GM19328 (cell line): ENCODE measurements at regions not wholly inside any gene's neighbourhood (a gene's known extent, or its start where the extent isn't known, plus 50 kb on each side); places are given as distances from the start of the nearest gene placed in this dataset.

Source experiments
- ATAC-seq: cut with Tn5 transposase; IDR thresholded peaks from one replicate; pipeline ENCODE4 v1.9.1; 2021; ENCODE audit warnings: mild to moderate bottlenecking, moderate library complexity; ENCODE audit not compliant: unreplicated experiment

DNA sequence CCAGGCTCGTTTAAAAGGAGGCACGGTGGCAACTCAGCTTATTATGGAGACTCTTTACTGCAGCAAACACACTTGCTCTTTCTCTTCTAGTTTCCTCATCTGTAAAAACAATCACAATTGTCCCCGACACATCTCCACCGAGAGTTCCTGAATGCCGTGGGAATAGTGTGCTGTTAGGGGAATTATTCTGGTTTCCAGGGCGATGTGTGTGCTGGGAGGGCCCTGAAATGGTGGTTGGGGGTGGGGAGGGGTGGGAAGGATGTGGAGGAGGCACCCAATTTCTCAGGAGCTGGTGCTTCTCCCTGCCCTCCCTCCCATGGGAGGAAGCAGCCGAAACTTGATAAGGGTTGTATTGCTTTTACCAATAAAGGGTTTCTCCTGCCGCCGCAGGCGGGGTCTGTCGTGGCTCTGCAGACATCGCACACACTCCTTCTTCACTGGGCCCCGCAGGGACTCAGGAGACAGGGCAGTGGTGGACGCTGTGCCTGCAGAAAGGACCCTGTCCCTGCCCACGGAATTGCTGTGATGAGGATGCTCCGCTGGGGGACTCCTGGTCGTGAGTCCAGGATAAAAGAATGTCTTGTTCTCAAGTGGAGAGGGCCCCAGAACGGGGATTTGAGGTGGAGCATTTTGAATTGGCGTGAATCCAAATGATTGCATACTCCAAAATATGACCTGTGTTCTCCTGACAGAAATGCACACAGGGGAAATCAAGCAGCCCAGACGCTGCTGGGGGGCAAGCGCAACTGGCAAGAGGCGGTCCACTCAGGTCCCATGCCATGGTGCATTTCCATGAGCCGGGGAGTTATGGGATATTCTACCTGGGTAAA, 119.2 kb downstream of the ACKR3 start:
- ATAC-seq: no peak

DNA sequence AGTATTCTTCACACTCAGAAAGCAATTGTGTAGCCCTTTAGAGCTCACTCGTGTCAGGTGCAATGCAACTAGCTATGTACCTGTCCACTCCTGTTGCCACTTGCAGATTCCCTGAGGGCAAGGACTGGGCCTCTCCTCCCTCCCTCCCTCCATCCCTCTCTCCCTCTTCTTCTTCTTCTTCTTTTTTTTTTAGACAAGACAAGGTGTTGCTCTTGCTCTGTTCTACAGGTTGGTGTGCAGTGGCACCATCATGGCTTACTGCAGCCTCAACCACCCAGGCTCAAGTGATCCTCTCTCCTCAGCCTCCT, 119.7 kb downstream of the ACKR3 start:
- no peak for ATAC-seq

DNA sequence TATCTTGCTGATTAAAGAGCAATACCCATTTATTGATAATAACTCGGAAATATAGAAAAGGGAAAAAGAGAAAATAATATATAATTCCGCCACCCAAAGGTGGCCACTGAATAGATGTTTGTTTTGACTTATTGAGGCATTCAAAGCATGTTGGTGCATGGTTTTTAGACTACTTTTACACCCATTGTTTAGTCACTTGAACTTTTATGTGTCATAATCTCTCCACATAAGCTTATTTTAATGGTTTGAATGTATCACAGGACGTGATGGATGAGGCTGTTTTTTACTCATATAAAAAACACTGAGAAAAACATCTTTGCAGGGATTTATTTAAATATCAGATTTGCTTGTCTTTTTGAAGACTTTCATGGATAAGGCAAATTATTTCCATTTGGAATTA, 120.4 kb downstream of the ACKR3 start:
- ATAC-seq: no peak

DNA sequence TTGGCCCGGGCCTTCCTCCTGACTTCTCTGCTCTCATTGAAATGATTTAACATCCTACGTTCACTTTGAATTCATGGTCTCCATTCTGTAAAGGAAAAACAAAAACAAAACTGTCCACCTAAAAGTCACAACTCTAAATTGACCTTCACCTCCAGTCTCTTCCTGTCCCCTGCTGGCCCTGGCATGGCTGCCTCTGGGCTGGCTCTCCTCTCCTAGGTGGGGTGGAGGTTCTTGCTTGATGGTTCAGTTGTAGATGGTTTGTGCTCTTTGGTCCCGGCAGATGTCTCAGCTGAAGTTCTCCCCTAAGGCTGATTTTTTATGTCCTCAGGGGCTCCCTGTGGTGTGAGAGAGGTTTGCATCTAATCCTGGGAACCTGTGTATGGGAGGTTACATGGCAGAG, 121.1 kb downstream of the ACKR3 start:
- no peak for ATAC-seq

DNA sequence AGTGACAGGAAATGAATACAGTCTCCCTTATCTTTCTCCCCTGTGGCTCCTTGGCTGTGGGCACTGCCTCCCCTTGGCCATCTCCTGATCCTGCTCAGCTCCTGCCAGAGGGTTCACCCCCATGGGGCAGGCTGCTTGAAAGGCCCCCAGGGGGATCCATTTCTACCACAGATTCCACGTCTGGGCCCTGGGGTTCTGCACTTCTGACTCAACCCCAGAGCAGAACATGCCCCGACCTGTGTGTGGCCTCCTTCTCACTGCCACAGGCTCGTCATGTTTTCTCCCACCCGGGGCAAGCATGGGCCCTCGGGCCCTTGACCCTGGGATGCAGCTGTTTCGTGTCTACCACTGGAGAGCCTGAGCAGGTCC, 122.2 kb downstream of the ACKR3 start:
- ATAC-seq: no peak

DNA sequence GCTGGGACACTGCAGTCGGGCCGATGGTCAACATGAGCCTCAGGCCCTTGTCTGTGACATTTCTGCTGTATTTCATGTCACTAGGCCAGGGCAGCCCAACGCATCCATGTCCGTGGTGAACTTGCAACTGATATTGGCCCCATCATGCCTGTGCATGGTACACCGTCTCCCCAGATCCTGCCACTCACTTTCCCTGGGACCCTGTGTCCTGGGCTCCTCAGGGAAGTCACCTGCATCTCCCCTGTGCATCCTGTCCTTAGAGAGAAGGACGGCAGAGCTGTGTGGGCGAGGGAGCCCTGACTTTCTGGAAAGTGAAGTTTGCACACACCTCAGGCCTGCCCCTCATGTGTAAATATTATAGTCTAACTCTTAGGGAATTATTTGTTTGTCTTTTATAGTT, 123.3 kb downstream of the ACKR3 start:
- ATAC-seq: no peak

DNA sequence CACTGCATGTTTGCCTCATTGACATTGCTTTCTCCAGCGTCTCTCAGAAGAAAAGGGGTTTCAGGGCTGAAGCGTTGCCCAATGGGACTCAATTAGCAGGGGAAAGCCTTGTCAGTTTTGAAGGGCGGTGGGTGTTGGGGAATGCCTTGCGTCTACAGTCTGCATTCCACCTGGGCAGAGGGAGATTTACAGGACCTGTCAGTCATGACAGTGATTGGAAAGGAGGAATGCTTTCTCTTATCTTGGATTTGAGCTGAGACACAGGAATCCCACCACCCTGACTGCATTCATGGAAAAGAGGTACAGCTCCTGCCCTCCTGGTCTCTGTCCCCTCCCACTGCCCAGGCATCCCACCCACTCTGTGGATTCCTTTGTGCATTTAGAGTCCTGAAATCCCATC, 123.9 kb downstream of the ACKR3 start:
- no peak for ATAC-seq

DNA sequence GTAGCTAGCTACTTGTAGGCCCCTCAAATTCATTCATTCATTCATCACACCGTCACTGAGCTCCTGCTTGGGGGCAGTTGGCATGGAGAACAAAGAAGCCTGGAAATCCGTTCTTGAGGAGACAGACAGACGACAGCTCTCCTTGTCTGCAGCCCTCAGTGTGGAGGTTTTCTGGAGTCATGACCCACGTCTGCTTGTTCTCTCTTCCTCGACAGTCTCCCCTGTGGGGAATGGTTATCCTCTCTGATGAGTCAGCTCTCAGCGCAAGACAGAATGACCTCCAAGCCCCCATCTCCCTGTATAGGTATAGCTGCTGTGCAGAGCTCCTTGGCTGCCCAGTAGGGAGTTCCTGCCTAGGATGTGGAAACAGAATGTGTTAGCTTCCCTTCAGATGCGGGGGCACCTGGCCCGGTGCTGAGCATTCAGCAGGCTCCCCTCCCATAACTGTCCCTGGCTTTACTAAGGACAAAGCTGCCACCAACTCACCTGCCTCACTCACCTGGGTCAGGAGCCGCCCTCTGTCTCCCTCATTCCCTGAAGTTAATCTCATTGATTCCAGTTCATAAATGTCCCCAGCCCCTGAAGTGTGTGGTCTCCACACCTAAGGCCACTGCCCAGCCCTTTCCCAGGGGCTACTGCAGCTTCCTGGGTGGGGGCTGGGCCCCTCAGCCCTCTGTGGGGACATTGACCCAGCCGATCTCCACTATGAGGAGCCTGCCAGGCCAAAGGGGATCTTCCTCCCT, 124.7 kb downstream of the ACKR3 start:
- no peak for ATAC-seq

DNA sequence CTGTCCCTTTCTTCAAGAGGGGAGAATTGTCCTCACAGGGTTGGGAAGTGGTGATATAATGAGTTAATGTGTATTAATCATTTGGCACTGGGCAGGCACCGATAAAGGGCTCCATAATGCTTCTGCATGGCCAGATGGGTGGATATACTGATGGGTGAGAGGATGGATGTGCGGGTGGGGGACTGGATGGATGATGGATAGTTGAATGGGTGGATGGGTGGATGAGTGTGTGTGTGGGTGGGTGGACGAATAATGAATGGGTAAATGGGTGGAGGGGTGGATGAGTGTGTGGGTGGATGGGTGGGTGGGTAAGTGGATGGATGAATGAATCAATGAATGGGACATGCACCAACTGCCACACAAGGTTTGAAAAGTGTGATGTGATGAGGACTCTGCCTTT, 127.2 kb downstream of the ACKR3 start:
- no peak for ATAC-seq

DNA sequence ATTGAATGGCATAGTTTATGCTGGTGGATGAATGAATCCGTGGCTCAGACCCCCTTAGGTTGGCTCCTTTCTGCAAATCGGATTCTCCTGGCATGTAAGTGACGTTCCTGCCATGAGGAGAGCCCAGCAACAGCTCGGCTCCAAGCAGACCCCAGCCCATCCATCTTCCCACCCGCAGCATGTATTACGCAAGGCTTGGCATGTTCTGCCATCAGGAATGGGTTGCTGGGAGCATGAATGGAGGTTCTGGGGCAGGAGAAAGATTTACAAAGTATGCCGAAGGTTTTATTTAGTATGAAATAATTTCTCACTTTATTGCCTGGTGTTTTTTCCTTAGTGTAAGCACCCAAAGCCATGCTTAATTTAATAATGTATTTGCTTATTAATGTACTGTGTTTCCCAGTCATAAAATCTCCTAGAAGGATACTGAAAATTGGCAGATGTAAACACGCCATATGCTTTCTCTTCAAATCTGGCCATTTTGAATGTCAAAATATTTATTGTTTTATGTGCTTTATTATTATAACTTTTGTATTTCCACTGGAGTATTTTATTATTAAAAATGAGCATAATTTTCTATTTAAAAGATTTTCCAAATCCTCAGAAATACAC, 128.5 kb downstream of the ACKR3 start:
- no peak for ATAC-seq

DNA sequence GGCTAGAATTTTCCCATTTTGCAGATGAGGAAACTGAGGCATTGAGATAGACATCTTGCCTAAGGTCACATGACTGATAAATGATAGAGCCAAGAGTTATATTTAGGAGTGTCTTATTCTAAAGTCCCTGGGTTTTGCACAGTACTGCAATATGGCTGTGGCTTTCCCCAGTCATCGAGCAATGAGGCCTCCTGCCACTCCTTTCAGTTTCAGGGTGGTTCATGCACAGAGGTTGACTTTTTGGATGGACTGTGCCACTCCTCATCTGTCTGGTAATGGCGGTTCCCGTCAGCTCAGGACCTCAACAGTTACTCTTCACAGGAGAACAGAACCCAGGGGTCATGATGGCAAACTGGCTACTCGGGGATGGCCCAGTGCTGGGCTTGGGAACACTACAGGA, 131.1 kb downstream of the ACKR3 start:
- ATAC-seq: no peak

DNA sequence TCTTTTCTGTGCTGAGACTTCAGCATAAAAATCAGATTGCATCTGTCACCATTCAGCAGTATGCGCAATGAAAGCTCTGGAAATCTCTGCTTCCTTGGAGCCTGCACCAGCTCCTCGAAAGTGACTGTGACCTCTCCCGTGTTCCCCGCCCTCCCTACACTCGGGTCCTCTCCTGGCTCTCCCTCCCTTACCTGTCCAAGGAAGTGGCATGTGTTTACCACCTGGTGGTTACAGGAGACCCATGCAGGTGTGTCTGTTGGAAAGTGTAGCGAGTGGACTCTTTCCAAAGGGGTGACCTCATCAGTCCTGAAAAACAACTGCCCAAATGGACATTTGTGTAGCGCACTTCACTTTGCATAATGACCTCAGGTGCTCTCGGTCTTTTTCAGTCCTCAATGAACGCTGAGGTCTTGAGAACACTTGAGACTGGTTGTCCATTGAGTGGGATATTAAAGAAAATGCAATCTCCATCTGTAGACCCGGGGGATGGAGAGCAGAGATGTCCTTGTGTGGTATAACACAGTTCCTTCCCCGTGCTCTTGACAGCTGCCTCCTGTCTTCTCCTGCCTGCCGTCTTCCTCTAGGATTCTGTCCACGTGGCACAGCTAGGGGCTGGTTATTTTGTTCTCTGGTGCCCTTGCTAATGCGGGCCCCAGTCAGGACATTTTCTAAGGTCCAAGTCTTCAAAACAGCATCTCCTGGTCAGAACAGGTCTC, 133.2 kb downstream of the ACKR3 start:
- no peak for ATAC-seq

DNA sequence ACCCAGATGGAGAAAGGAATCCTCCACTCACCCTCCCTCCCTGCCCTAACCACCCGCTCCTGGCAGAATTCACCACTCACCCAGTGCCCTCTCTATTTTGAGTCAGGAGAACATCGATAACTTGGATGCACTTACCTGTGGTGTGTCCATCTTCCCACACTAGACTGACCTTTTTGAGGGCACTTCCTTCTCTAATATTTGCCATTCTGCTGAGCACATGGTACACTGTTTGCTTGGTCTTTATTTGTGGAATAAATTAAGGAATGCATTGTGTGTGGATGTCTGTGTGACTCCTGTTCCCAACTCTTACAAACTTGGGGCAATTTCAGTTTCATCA, 133.7 kb downstream of the ACKR3 start:
- no peak for ATAC-seq

DNA sequence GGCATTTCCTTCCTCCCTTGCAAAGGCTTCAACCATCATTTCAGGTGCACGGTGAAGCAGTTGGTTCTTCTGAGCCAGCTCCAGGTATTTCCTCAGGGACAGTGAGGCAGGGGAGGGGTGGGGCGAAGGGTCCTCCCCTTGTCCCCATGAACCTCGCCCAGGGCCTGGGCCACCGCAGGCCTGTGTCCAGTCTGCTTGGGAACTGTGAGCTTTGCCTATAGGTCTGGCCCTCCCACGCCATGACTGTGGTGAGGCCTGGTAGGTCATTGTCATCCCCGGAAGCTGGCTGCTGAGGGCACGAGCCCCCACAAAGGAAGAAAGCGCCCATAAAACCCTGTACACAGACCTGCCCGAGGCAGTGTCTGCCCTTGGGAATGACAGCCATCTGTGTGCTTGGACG, 134.3 kb downstream of the ACKR3 start:
- ATAC-seq: no peak

DNA sequence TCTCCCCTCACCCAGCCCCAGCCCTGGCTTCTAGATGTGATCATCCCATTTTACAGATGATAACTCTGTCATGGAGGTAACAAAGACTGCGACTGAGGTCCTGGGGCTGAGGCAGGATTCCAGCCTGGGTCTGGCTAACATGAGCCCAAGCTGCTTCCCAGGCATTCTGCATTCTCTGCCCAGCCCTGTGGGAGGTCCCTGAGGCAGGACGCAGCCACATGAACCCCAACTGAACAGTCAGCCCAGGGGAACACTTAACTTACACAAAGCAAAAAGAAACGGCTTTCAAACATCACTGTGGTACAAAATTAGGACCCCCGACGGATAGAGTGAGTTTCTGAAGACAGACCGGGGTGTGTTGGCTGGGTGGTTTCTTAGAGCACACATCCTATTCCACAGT, 135.3 kb downstream of the ACKR3 start:
- no peak for ATAC-seq

DNA sequence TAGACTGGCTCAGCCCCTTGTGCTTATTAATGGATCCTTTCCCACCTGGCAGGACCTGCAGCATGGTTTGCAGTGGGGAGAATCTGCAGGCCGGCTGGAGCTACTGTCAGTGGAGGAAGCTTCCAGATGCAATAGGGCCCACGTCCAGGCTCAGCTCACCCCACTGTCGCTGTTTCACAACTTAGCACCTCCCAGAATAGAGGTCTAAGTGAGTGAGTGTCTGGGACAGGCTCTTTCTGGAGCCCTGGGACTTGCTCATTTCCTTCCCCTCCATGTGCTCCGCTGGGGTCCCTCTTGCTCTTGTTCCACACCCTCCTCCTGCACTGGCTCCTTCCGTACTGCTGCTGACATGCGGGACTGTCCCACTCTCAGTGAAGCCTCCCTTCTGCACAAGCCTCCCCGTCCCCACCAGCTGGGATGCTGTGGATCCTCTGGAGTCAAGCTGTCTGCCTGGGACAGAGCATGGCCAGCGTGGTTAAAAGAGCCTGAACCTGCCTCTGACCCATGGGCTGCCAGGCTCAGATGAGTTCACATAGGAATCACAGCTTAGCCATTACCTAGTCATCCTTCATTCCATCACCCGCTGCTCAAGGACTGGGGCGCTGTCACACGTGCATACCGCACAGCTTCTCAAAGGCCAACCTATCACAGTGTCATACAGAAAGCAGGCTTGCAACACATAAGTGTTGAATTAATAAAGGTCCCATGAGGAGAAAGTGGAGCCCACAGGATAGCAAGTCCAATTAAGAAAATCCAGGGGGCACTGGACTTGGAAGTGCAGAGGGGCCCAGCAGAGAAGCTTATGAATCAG, 135.9 kb downstream of the ACKR3 start:
- ATAC-seq: no peak

DNA sequence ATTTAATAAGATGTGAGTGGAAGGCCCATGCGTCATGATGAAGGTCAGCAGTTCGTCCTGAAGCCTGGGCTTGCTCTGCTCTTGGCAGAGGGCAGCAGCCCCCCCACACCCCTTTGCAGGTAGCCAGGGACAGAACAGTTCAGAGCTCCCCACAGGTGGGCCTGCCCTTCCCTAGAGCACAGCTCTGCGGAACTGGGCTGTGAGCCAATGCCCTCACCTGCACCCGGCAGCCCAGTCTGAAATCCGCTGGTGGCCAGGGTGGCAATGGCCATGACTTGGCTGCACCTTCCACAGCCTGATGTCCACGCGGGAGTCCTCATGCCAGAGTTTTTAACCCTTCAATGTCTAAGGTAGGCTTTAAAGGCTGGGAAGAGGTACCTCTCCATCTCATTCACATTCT, 136.7 kb downstream of the ACKR3 start:
- no peak for ATAC-seq

DNA sequence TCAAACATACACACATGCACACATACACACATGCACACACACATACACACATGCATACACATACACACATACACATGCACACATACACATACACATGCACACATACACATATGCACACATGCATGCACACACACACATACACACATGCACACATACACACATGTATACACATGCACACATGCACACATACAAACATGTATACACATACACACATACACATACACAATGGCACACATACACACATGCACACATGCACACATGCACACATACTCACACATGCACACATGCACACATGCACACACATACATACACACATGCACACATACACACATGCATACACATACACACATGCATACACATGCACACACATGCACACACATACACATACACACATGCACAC, 137.2 kb downstream of the ACKR3 start:
- ATAC-seq: no peak

DNA sequence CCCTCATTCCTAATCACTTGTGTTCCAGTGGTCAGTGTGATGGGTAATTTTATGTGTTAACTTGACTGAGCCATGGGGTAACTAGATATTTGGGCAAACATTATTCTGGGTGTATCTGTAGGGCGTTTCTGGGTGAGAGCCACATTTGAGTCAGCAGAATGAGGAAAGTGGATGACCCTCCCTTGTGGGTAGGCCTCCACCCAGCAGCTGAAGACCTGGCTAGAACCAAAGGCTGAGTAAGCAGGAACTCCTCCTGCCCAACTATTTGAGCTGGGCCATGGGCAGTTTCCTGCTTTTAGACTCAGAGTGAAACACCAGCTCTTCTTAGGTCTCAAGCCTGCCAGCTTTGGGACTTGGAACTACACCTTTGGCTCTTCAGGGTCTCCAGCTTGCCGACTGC, 141.8 kb downstream of the ACKR3 start:
- no peak for ATAC-seq

DNA sequence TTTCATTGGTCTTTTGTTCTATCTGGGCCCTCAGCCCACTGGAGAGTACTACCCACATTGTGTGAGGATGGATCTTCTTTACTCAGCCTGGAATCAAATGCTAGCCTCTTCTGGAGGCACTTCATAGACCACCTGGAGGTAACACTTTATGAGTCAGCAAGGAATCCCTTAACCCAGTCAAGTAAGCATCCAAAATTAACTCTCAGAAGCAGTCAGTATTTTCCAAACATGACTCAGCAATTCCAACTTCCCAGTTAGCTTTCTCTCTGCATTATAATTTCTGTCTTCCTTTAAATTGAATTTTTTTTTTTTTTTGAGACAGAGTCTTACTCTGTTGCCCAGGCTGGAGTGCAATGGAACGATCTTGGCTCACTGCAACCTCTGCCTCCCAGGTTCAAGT, 142.7 kb downstream of the ACKR3 start:
- ATAC-seq: no peak
